SK-N-SH (cell line): ENCODE measurements at regions not wholly inside any gene's neighbourhood (a gene's known extent, or its start where the extent isn't known, plus 50 kb on each side); places are given as distances from the start of the nearest gene placed in this dataset.

ENCODE experiments used
- EZH2phosphoT487 ChIP-seq: fragments of 200-600 bp; sonication (generic); IDR thresholded peaks from 2 replicates; pipeline ENCODE4 v1.6.1; 2017; ENCODE audit warnings: low read depth, mixed run types, mild to moderate bottlenecking, antibody characterized with exemption, moderate library complexity, borderline replicate concordance
- FOXJ3 ChIP-seq: sonication (generic); formaldehyde crosslinking; IDR thresholded peaks from 2 replicates; pipeline ENCODE4 v1.5.1; 2020; ENCODE audit warnings: mild to moderate bottlenecking, missing genetic modification reagents
- FOXM1 ChIP-seq: IDR thresholded peaks from 2 replicates; pipeline ENCODE4 v1.4.0; 2012; ENCODE audit warnings: low read depth, mild to moderate bottlenecking
- POLR2AphosphoS5 ChIP-seq: IDR thresholded peaks from 2 replicates; pipeline ENCODE4 v1.6.1; 2012; ENCODE audit warnings: low read depth, low read length
- REST ChIP-seq: IDR thresholded peaks from 2 replicates; pipeline ENCODE4 v1.6.1; 2012; ENCODE audit warnings: mild to moderate bottlenecking, low read depth, low read length, moderate library complexity
- RFX5 ChIP-seq: IDR thresholded peaks from 2 replicates; pipeline ENCODE4 v1.6.1; 2012; ENCODE audit warnings: mild to moderate bottlenecking, improper control_type of control experiment, low read length
- USF2 ChIP-seq: fragments of 150-350 bp; IDR thresholded peaks from 2 replicates; pipeline ENCODE4 v1.6.1; 2017; ENCODE audit warnings: antibody characterized with exemption, low read length, low read depth, borderline replicate concordance
- TF ChIP-seq, protein P1 (sequence below): fragments of 200-600 bp; sonication (generic); IDR thresholded peaks from 2 replicates; pipeline ENCODE4 v1.6.1; 2017; ENCODE audit warnings: antibody characterized with exemption, mild to moderate bottlenecking, moderate library complexity
- TF ChIP-seq, protein P2 (sequence below): IDR thresholded peaks from 2 replicates; pipeline ENCODE4 v1.4.0; 2012; ENCODE audit warnings: low read depth, borderline replicate concordance

DNA sequence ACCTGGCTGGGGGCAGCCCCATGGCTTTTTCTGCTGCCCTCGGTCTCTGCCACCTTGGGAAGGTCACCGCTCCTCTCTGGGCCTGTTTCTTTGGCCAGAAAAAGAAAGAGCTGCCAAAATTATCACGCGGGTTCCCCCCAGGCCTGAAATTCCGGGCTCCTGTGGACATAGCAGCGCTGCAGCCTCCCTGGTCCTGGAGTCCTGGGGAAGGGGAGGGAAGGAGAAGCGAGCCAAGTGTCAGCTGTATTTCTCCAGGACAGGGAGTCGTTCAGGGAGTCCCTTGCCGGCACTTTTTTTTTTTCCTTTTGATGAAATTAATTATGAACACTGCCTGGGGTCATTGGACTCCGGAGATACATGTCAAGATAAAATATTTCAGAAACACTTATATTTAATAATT, 152.3 kb upstream of the GPR26 start:
- no peak for TF ChIP-seq USF2
- no peak for TF ChIP-seq FOXJ3 (CRISPR knock-in tag)
- no peak for TF ChIP-seq REST
- TF ChIP-seq POLR2AphosphoS5, result no peak
- TF ChIP-seq FOXM1, result no peak
- TF ChIP-seq RFX5, result no peak
- TF ChIP-seq EZH2phosphoT487, result no peak
- TF ChIP-seq, protein P1, sequence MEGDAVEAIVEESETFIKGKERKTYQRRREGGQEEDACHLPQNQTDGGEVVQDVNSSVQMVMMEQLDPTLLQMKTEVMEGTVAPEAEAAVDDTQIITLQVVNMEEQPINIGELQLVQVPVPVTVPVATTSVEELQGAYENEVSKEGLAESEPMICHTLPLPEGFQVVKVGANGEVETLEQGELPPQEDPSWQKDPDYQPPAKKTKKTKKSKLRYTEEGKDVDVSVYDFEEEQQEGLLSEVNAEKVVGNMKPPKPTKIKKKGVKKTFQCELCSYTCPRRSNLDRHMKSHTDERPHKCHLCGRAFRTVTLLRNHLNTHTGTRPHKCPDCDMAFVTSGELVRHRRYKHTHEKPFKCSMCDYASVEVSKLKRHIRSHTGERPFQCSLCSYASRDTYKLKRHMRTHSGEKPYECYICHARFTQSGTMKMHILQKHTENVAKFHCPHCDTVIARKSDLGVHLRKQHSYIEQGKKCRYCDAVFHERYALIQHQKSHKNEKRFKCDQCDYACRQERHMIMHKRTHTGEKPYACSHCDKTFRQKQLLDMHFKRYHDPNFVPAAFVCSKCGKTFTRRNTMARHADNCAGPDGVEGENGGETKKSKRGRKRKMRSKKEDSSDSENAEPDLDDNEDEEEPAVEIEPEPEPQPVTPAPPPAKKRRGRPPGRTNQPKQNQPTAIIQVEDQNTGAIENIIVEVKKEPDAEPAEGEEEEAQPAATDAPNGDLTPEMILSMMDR, result no peak
- TF ChIP-seq, protein P2, sequence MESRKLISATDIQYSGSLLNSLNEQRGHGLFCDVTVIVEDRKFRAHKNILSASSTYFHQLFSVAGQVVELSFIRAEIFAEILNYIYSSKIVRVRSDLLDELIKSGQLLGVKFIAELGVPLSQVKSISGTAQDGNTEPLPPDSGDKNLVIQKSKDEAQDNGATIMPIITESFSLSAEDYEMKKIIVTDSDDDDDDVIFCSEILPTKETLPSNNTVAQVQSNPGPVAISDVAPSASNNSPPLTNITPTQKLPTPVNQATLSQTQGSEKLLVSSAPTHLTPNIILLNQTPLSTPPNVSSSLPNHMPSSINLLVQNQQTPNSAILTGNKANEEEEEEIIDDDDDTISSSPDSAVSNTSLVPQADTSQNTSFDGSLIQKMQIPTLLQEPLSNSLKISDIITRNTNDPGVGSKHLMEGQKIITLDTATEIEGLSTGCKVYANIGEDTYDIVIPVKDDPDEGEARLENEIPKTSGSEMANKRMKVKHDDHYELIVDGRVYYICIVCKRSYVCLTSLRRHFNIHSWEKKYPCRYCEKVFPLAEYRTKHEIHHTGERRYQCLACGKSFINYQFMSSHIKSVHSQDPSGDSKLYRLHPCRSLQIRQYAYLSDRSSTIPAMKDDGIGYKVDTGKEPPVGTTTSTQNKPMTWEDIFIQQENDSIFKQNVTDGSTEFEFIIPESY, result no peak
